CD4-positive, alpha-beta T cell (primary cell): ENCODE measurements at regions not wholly inside any gene's neighbourhood (a gene's known extent, or its start where the extent isn't known, plus 50 kb on each side); places are given as distances from the start of the nearest gene placed in this dataset.

Source experiments
- ATAC-seq: fragments of 200-7000 bp; cut with Tn5 transposase; one replicate; pipeline ENCODE4 v1.10.0; 2022; ENCODE audit warnings: mild to moderate bottlenecking; ENCODE audit not compliant: poor library complexity
- CTCF ChIA-PET: fragments of 350-600 bp; sonication (Branson Sonifier 250); formaldehyde crosslinking; loops from one replicate; lab custom pipeline; 2021; ENCODE audit warnings: antibody characterized with exemption, inconsistent platforms; lab: Charles Lee
- POLR2A ChIA-PET: fragments of 350-600 bp; sonication (Branson Sonifier 250); formaldehyde crosslinking; loops from one replicate; lab custom pipeline; 2021; ENCODE audit warnings: antibody characterized with exemption, inconsistent platforms; lab: Charles Lee
- DNase-seq, 14 experiments: peaks; one replicate each; pipeline ENCODE4 v3.0.0-alpha.2; 2013 to 2020; ENCODE audit warnings: mixed read lengths in 2 of 14
- H3K27ac ChIP-seq, 2 donors: one replicate each; pipeline versions ENCODE4 v1.5.1 to v1.7.0; 2013; ENCODE audit warnings: low read length in 2 of 2, low read depth in 1 of 2, mild to moderate bottlenecking in 1 of 2
- H3K27me3 ChIP-seq, 2 experiments: 1 replicate in 1 of 2; 2 replicates in 1 of 2; pipeline versions ENCODE4 v1.6.1 to v1.7.0; 2013; ENCODE audit warnings: low read length in 2 of 2, control low read depth in 1 of 2, mild to moderate bottlenecking in 1 of 2, moderate library complexity in 1 of 2; ENCODE audit not compliant: insufficient read depth in 2 of 2, control insufficient read depth in 1 of 2
- H3K36me3 ChIP-seq: one replicate; pipeline ENCODE4 v1.6.1; 2013; ENCODE audit warnings: low read length, control low read depth; ENCODE audit not compliant: insufficient read depth
- H3K4me1 ChIP-seq: one replicate; pipeline ENCODE4 v1.6.1; 2013; ENCODE audit warnings: low read length, control low read depth; ENCODE audit not compliant: insufficient read depth
- H3K4me3 ChIP-seq: one replicate; pipeline ENCODE4 v1.5.1; 2013; ENCODE audit warnings: mild to moderate bottlenecking, low read length, moderate library complexity
- H3K9me3 ChIP-seq, 2 experiments: 1 replicate in 1 of 2; 2 replicates in 1 of 2; pipeline versions ENCODE4 v1.6.1 to v1.7.0; 2013; ENCODE audit warnings: low read length in 2 of 2, mild to moderate bottlenecking in 2 of 2, control low read depth in 1 of 2, moderate library complexity in 1 of 2; ENCODE audit not compliant: control insufficient read depth in 1 of 2, insufficient read depth in 1 of 2
- H3K27ac Mint-ChIP-seq: one replicate; pipeline ENCODE4 v1.8.0; 2020; ENCODE audit warnings: mixed read lengths
- H3K27me3 Mint-ChIP-seq: one replicate; pipeline ENCODE4 v1.8.0; 2021; ENCODE audit warnings: mixed read lengths
- H3K36me3 Mint-ChIP-seq: one replicate; pipeline ENCODE4 v1.8.0; 2021; ENCODE audit warnings: low read depth, mixed read lengths
- H3K4me1 Mint-ChIP-seq: one replicate; pipeline ENCODE4 v1.8.0; 2021; ENCODE audit warnings: low read depth, mixed read lengths
- H3K4me3 Mint-ChIP-seq: one replicate; pipeline ENCODE4 v1.8.0; 2020; ENCODE audit warnings: mild to moderate bottlenecking, mixed read lengths
- H3K9me3 Mint-ChIP-seq: one replicate; pipeline ENCODE4 v1.8.0; 2020; ENCODE audit warnings: mixed read lengths
- CTCF ChIP-seq: fragments of 200-600 bp; IDR thresholded peaks from one replicate; pipeline ENCODE4 v1.8.0; 2022; ENCODE audit warnings: antibody characterized with exemption, mild to moderate bottlenecking
- intact Hi-C, 2 experiments: fragments of 100-400 bp; cut with DNase I in 1 of 2; cut with micrococcal nuclease in 1 of 2; formaldehyde crosslinking; loops; one replicate each; pipeline versions ENCODE4 v1.15.1 to v1.9.0; 2023 to 2025; cut with DNase I, micrococcal nuclease

GRCh38 chr1:181398544-181398943 is 84.8 kb upstream of the CACNA1E start:
- Mint-ChIP-seq H3K36me3 (no peaks in the 10 kb centered on the region), H3K9me3 (no peaks in the 10 kb centered on the region), H3K4me1 (peaks cover 46% of the 10 kb centered on the region), H3K27ac (no peak overlapping the region), H3K4me3 (no peak overlapping the region), H3K27me3 (no peaks in the 10 kb centered on the region)
- Histone ChIP-seq H3K27me3 (no peaks in the 10 kb centered on the region), H3K36me3 (no peaks in the 10 kb centered on the region), H3K9me3 (no peaks in the 10 kb centered on the region), H3K27ac (no peak overlapping the region), H3K4me3 (no peak overlapping the region), H3K4me1 (peaks cover 62% of the 10 kb centered on the region)
- CTCF ChIA-PET = interaction anchor here (1.4 to 1.8 kb wide), 3 partner anchors 9 to 208 kb away, joined by 4 to 10 read pairs (median 5); no protein-coding TSS in a partner anchor
- POLR2A ChIA-PET = interaction anchor here (0.6 to 2.6 kb wide), 8 partner anchors 9 to 310 kb away, joined by 3 to 14 read pairs (median 4); partner anchors contain the start of gene IER5
- DNase-seq = no peak
- intact Hi-C loops = no loop called here
- no peak for TF ChIP-seq CTCF
- ATAC-seq = no peak

- Histone ChIP-seq H3K9me3 (no peaks in the 10 kb centered on the region), H3K27ac (no peak overlapping the region), H3K4me1 (peaks cover 13% of the 10 kb centered on the region), H3K27me3 (no peaks in the 10 kb centered on the region), H3K36me3 (no peaks in the 10 kb centered on the region), H3K4me3 (no peak overlapping the region)
- CTCF ChIA-PET = interaction anchor here (1.3 kb wide), 1 partner anchor 19 kb away, joined by 3 read pairs; no protein-coding TSS in a partner anchor
- Mint-ChIP-seq H3K4me3 (no peak overlapping the region), H3K27me3 (no peaks in the 10 kb centered on the region), H3K9me3 (no peaks in the 10 kb centered on the region), H3K36me3 (no peaks in the 10 kb centered on the region), H3K27ac (no peak overlapping the region), H3K4me1 (peaks cover 44% of the 10 kb centered on the region)
- POLR2A ChIA-PET = no interaction called here
- ATAC-seq (no peak), DNase-seq (no peak)
- TF ChIP-seq CTCF = no peak
- intact Hi-C loops = no loop called here
Observed at GRCh38 chr1:181405584-181405983, 77.7 kb upstream of the CACNA1E start.

GRCh38 chr1:181406989-181407388 is 76.3 kb upstream of the CACNA1E start:
- Mint-ChIP-seq H3K4me3 (no peak overlapping the region), H3K27ac (no peak overlapping the region), H3K4me1 (peaks cover 30% of the 10 kb centered on the region), H3K9me3 (no peaks in the 10 kb centered on the region), H3K36me3 (no peaks in the 10 kb centered on the region), H3K27me3 (no peaks in the 10 kb centered on the region)
- peaks cover 4% of the 10 kb centered on the region for H3K4me1 ChIP-seq
- H3K9me3 ChIP-seq = no peaks in the 10 kb centered on the region
- DNase-seq = no peak
- H3K27me3 ChIP-seq = no peaks in the 10 kb centered on the region
- ChIA-PET CTCF (interaction anchor here (1.0 to 1.7 kb wide), 5 partner anchors 9 to 217 kb away, joined by 3 to 4 read pairs (median 3); no protein-coding TSS in a partner anchor), POLR2A (interaction anchor here (1.5 kb wide), 1 partner anchor 11 kb away, joined by 4 read pairs; no protein-coding TSS in a partner anchor)
- H3K27ac ChIP-seq = no peak overlapping the region
- intact Hi-C loops = no loop called here
- no peak for TF ChIP-seq CTCF
- H3K4me3 ChIP-seq = no peak overlapping the region
- no peaks in the 10 kb centered on the region for H3K36me3 ChIP-seq
- ATAC-seq = no peak
